H9 (cell line): ENCODE measurements at regions not wholly inside any gene's neighbourhood (a gene's known extent, or its start where the extent isn't known, plus 50 kb on each side); places are given as distances from the start of the nearest gene placed in this dataset.

Experiments
- DNase-seq: peaks from one replicate; pipeline ENCODE4 v3.0.0-alpha.2; 2017
- H2AFZ ChIP-seq: one replicate; pipeline ENCODE4 v1.6.1; 2013; ENCODE audit warnings: mild to moderate bottlenecking, low read length, control low read depth, moderate library complexity
- H2AK5ac ChIP-seq: 2 replicates; pipeline ENCODE4 v1.6.1; 2013; ENCODE audit warnings: low read length, control low read depth, mixed read lengths; ENCODE audit not compliant: insufficient read length
- H2BK120ac ChIP-seq: one replicate; pipeline ENCODE4 v1.6.1; 2013; ENCODE audit warnings: low read depth, mild to moderate bottlenecking, low read length, control low read depth, inconsistent platforms; ENCODE audit not compliant: poor library complexity, severe bottlenecking
- H2BK12ac ChIP-seq: 2 replicates; pipeline ENCODE4 v1.6.1; 2013; ENCODE audit warnings: low read length, control low read depth, mixed read lengths, low read depth; ENCODE audit not compliant: insufficient read length
- H2BK15ac ChIP-seq: 2 replicates; pipeline ENCODE4 v1.6.1; 2013; ENCODE audit warnings: low read depth, low read length, control low read depth
- H2BK20ac ChIP-seq: one replicate; pipeline ENCODE4 v1.6.1; 2013; ENCODE audit warnings: low read depth, mild to moderate bottlenecking, low read length, control low read depth, inconsistent platforms; ENCODE audit not compliant: poor library complexity, severe bottlenecking
- H2BK5ac ChIP-seq: 2 replicates; pipeline ENCODE4 v1.6.1; 2013; ENCODE audit warnings: low read length, control low read depth, mixed read lengths; ENCODE audit not compliant: insufficient read length
- H3K14ac ChIP-seq: 2 replicates; pipeline ENCODE4 v1.6.1; 2013; ENCODE audit warnings: low read length, control low read depth; ENCODE audit not compliant: insufficient read depth
- H3K18ac ChIP-seq: 2 replicates; pipeline ENCODE4 v1.6.1; 2013; ENCODE audit warnings: low read depth, mild to moderate bottlenecking, mixed read lengths, low read length, control low read depth; ENCODE audit not compliant: insufficient read length
- H3K23ac ChIP-seq: 2 replicates; pipeline ENCODE4 v1.6.1; 2013; ENCODE audit warnings: low read length, control low read depth, mixed read lengths, low read depth; ENCODE audit not compliant: insufficient read length
- H3K23me2 ChIP-seq: 2 replicates; pipeline ENCODE4 v1.6.1; 2013; ENCODE audit warnings: low read depth, mild to moderate bottlenecking, mixed read lengths, low read length, control low read depth; ENCODE audit not compliant: insufficient read length, poor library complexity, severe bottlenecking
- H3K27ac ChIP-seq: 2 replicates; pipeline ENCODE4 v1.5.1; 2013; ENCODE audit warnings: low read length, control low read depth, mixed read lengths, low read depth; ENCODE audit not compliant: insufficient read length
- H3K27me3 ChIP-seq: 2 replicates; pipeline ENCODE4 v1.6.1; 2013; ENCODE audit warnings: low read length, control low read depth, inconsistent platforms; ENCODE audit not compliant: insufficient read depth
- H3K4ac ChIP-seq: 2 replicates; pipeline ENCODE4 v1.6.1; 2013; ENCODE audit warnings: low read depth, mild to moderate bottlenecking, control low read depth, inconsistent platforms, low read length, moderate library complexity
- H3K4me1 ChIP-seq: 2 replicates; pipeline ENCODE4 v1.6.1; 2013; ENCODE audit warnings: low read length, control low read depth, inconsistent platforms; ENCODE audit not compliant: insufficient read depth
- H3K4me2 ChIP-seq: 2 replicates; pipeline ENCODE4 v1.6.1; 2013; ENCODE audit warnings: low read length, control low read depth, mixed read lengths; ENCODE audit not compliant: insufficient read length, insufficient read depth
- H3K56ac ChIP-seq: 2 replicates; pipeline ENCODE4 v1.6.1; 2013; ENCODE audit warnings: low read depth, mild to moderate bottlenecking, mixed read lengths, low read length, control low read depth; ENCODE audit not compliant: insufficient read length
- H3K79me1 ChIP-seq: 2 replicates; pipeline ENCODE4 v1.6.1; 2013; ENCODE audit warnings: low read depth, mild to moderate bottlenecking, moderate library complexity, low read length, control low read depth, inconsistent platforms; ENCODE audit not compliant: insufficient read depth, poor library complexity, severe bottlenecking
- H3K79me2 ChIP-seq: 2 replicates; pipeline ENCODE4 v1.6.1; 2013; ENCODE audit warnings: low read length, control low read depth, inconsistent platforms; ENCODE audit not compliant: insufficient read depth
- H3K9ac ChIP-seq: 2 replicates; pipeline ENCODE4 v1.6.1; 2013; ENCODE audit warnings: low read length, control low read depth, mixed read lengths; ENCODE audit not compliant: insufficient read length; ENCODE audit errors: extremely low read depth
- H3K9me3 ChIP-seq: one replicate; pipeline ENCODE4 v1.6.1; 2013; ENCODE audit warnings: low read depth, low read length, inconsistent platforms; ENCODE audit not compliant: control insufficient read depth
- H3T11ph ChIP-seq: one replicate; pipeline ENCODE4 v1.6.1; 2013; ENCODE audit warnings: mild to moderate bottlenecking, low read length, control low read depth, inconsistent platforms
- H4K20me1 ChIP-seq: one replicate; pipeline ENCODE4 v1.6.1; 2013; ENCODE audit not compliant: control insufficient read depth, insufficient read length, insufficient read depth
- H4K5ac ChIP-seq: 2 replicates; pipeline ENCODE4 v1.6.1; 2013; ENCODE audit warnings: low read depth, mild to moderate bottlenecking, mixed read lengths, low read length, control low read depth; ENCODE audit not compliant: insufficient read length
- H4K8ac ChIP-seq: replicated peaks from 2 replicates; pipeline ENCODE4 v1.6.1; 2013; ENCODE audit warnings: low read length, control low read depth, mixed read lengths, low read depth; ENCODE audit not compliant: insufficient read length
- H4K91ac ChIP-seq: 2 replicates; pipeline ENCODE4 v1.6.1; 2013; ENCODE audit warnings: low read depth, mild to moderate bottlenecking, moderate library complexity, mixed read lengths, low read length, control low read depth; ENCODE audit not compliant: insufficient read length
- H3K27ac Mint-ChIP-seq, 3 experiments: 2 replicates in 2 of 3; 3 replicates in 1 of 3; pipeline ENCODE4 v1.8.0; 2020 to 2021; ENCODE audit warnings: mixed read lengths in 3 of 3, mild to moderate bottlenecking in 1 of 3, moderate library complexity in 1 of 3
- H3K27me3 Mint-ChIP-seq: 2 replicates; pipeline ENCODE4 v1.8.0; 2021; ENCODE audit warnings: low read depth, mild to moderate bottlenecking, moderate library complexity, mixed read lengths
- H3K36me3 Mint-ChIP-seq, 3 experiments: 2 replicates in 2 of 3; 3 replicates in 1 of 3; pipeline ENCODE4 v1.8.0; 2020 to 2021; ENCODE audit warnings: low read depth in 3 of 3, mixed read lengths in 3 of 3; ENCODE audit not compliant: insufficient read depth in 1 of 3
- H3K4me1 Mint-ChIP-seq, 2 experiments: 2 replicates each; pipeline ENCODE4 v1.8.0; 2020; ENCODE audit warnings: mixed read lengths in 2 of 2
- H3K4me3 Mint-ChIP-seq, 2 experiments: 2 replicates in 1 of 2; 3 replicates in 1 of 2; pipeline ENCODE4 v1.8.0; 2020 to 2021; ENCODE audit warnings: mild to moderate bottlenecking in 2 of 2, mixed read lengths in 2 of 2, moderate library complexity in 1 of 2
- H3K9me3 Mint-ChIP-seq, 2 experiments: 2 replicates in 1 of 2; 3 replicates in 1 of 2; pipeline ENCODE4 v1.8.0; 2020; ENCODE audit warnings: mild to moderate bottlenecking in 2 of 2, mixed read lengths in 2 of 2, moderate library complexity in 1 of 2
- CTCF ChIP-seq: fragments of 200-600 bp; sonication (generic); conservative IDR thresholded peaks from 3 replicates; pipeline ENCODE4 v1.8.0; 2021; ENCODE audit warnings: antibody characterized with exemption, mild to moderate bottlenecking
- WGBS: extraction: QIAGEN DNeasy Blood & Tissue Kit; methylation state at CpG from one replicate; pipeline ENCODE4 v1.1.7; 2013; ENCODE audit warnings: missing lambda C conversion rate, low lambda C conversion rate, mixed read lengths; ENCODE audit not compliant: insufficient read length; ENCODE audit errors: extremely low coverage; 5-methylcytosine and 5-hydroxymethylcytosine counted together

DNA sequence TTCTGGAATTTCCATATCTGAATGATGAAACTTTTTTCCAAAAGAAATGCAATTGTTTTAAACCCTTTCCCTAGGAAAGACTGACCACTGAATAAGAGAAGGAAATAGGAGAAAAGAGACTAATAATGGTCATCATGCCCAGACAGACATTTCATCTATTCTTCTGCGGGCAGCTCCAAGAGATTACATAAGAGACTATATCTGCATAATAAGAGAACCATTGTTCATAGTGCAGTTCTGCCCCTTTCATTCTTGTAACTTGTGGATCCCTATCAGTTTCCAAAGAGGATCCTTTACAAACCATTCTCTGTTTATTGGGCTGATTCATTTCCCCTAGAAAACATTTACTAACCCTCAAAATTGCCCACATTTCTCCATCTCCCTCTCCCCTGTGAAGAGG, 197.8 kb downstream of the FSCB start:
- H3K36me3 Mint-ChIP-seq, result no peaks in the 10 kb centered on the region

More for the DNA sequence above, 197.8 kb downstream of the FSCB start:
- no peak overlapping the region for H3T11ph ChIP-seq
- H2BK120ac ChIP-seq, result no peak overlapping the region
- H3K27me3 ChIP-seq, result no peaks in the 10 kb centered on the region
- H3K27me3 Mint-ChIP-seq, result no peaks in the 10 kb centered on the region
- no peak overlapping the region for H2BK5ac ChIP-seq
- H3K18ac ChIP-seq, result no peak overlapping the region
- TF ChIP-seq CTCF, result no peak
- H3K23ac ChIP-seq, result no peak overlapping the region
- no peaks in the 10 kb centered on the region for H4K20me1 ChIP-seq
- H3K79me1 ChIP-seq, result no peaks in the 10 kb centered on the region
- no CpG with 5 or more reads among the region's 1 CpG for WGBS
- H2AFZ ChIP-seq, result no peak overlapping the region
- H2BK12ac ChIP-seq, result no peak overlapping the region
- no peak overlapping the region for H3K27ac ChIP-seq
- peaks cover 9 to 11% of the 10 kb centered on the region in 2 experiments; a peak in 3 of 4 replicates for H3K4me1 Mint-ChIP-seq
- H3K4ac ChIP-seq, result no peak overlapping the region
- no peak for DNase-seq
- H4K8ac ChIP-seq, result no peak overlapping the region
- no peaks in the 10 kb centered on the region for H3K79me2 ChIP-seq
- no peaks in the 10 kb centered on the region for H3K4me1 ChIP-seq
- H3K9me3 ChIP-seq, result no peaks in the 10 kb centered on the region
- H2AK5ac ChIP-seq, result no peak overlapping the region
- no peak overlapping the region for H3K4me2 ChIP-seq
- H4K5ac ChIP-seq, result no peak overlapping the region
- no peak overlapping the region for H3K4me3 Mint-ChIP-seq
- H3K9me3 Mint-ChIP-seq, result peaks cover 2 to 3% of the 10 kb centered on the region in 2 experiments; a peak in 2 of 5 replicates
- H3K56ac ChIP-seq, result no peak overlapping the region
- no peak overlapping the region for H3K9ac ChIP-seq
- no peak overlapping the region for H4K91ac ChIP-seq
- no peak overlapping the region for H2BK20ac ChIP-seq
- H3K23me2 ChIP-seq, result no peaks in the 10 kb centered on the region
- no peak overlapping the region for H2BK15ac ChIP-seq
- H3K14ac ChIP-seq, result no peak overlapping the region
- no peak overlapping the region for H3K27ac Mint-ChIP-seq
